ENCODE measurements at regions not wholly inside any gene's neighbourhood (a gene's known extent, or its start where the extent isn't known, plus 50 kb on each side); places are given as distances from the start of the nearest gene placed in this dataset.
"Not testable (repeated sequence)": the region's sequence is repeated elsewhere in the genome, so short reads cannot be mapped to it uniquely, and the experiment has no call there.

- in situ Hi-C loops (cut with MboI; ENCODE audit: low sequenced_read_pairs, unreplicated experiment), result no loop called here
- no peak for DNase-seq (ENCODE audit: low spot score)
- TF ChIP-seq CTCF (IDR thresholded peaks at IDR 0.05; ENCODE audit: borderline replicate concordance, control extremely low read depth, extremely low read depth, insufficient read depth, missing control alignments), result no peak
Observed at GRCh38 chr5:176131771-176132170, 106.5 kb upstream of the SIMC1 start.

GRCh38 chr5:176132471-176133288 is 105.5 kb upstream of the SIMC1 start:
- in situ Hi-C loops (cut with MboI; ENCODE audit: low sequenced_read_pairs, unreplicated experiment), result no loop called here

GRCh38 chr5:176133289-176133870 is 104.8 kb upstream of the SIMC1 start:
- in situ Hi-C loops (cut with MboI; ENCODE audit: low sequenced_read_pairs, unreplicated experiment), result no loop called here
- DNase-seq (ENCODE audit: low spot score), result no peak
- no peak for TF ChIP-seq CTCF (IDR thresholded peaks at IDR 0.05; ENCODE audit: borderline replicate concordance, control extremely low read depth, extremely low read depth, insufficient read depth, missing control alignments)

More at GRCh38 chr5:176132471-176133288, 105.5 kb upstream of the SIMC1 start:
- no peak for TF ChIP-seq CTCF (IDR thresholded peaks at IDR 0.05; ENCODE audit: borderline replicate concordance, control extremely low read depth, extremely low read depth, insufficient read depth, missing control alignments)
- DNase-seq (ENCODE audit: low spot score), result no peak

- in situ Hi-C loops (cut with MboI; ENCODE audit: low sequenced_read_pairs, unreplicated experiment), result no loop called here
- no peak for DNase-seq (ENCODE audit: low spot score)
- TF ChIP-seq CTCF (IDR thresholded peaks at IDR 0.05; ENCODE audit: borderline replicate concordance, control extremely low read depth, extremely low read depth, insufficient read depth, missing control alignments), result no peak
Observed at GRCh38 chr5:176133877-176134276, 104.3 kb upstream of the SIMC1 start.

- in situ Hi-C loops (cut with MboI; ENCODE audit: low sequenced_read_pairs, unreplicated experiment), result no loop called here
- no peak for DNase-seq (ENCODE audit: low spot score)
- no peak for TF ChIP-seq CTCF (IDR thresholded peaks at IDR 0.05; ENCODE audit: borderline replicate concordance, control extremely low read depth, extremely low read depth, insufficient read depth, missing control alignments)
Observed at GRCh38 chr5:176134529-176135223, 103.5 kb upstream of the SIMC1 start.

- in situ Hi-C loops (cut with MboI; ENCODE audit: low sequenced_read_pairs, unreplicated experiment), result not testable (repeated sequence)
Observed at GRCh38 chr5:176140138-176140537, 98.1 kb upstream of the SIMC1 start.

GRCh38 chr5:176144508-176144907 is 93.7 kb upstream of the SIMC1 start:
- in situ Hi-C loops (cut with MboI; ENCODE audit: low sequenced_read_pairs, unreplicated experiment), result no loop called here
- no peak for TF ChIP-seq CTCF (IDR thresholded peaks at IDR 0.05; ENCODE audit: borderline replicate concordance, control extremely low read depth, extremely low read depth, insufficient read depth, missing control alignments)
- DNase-seq (ENCODE audit: low spot score), result no peak

More at GRCh38 chr5:176140138-176140537, 98.1 kb upstream of the SIMC1 start:
- not testable (repeated sequence) for DNase-seq (ENCODE audit: low spot score)

GRCh38 chr5:176149948-176150347 is 88.3 kb upstream of the SIMC1 start:
- DNase-seq (ENCODE audit: low spot score); in situ Hi-C loops (cut with MboI; ENCODE audit: low sequenced_read_pairs, unreplicated experiment): not testable (repeated sequence)

All from GM13976 (cell line).